ENCODE measurements at regions not wholly inside any gene's neighbourhood (a gene's known extent, or its start where the extent isn't known, plus 50 kb on each side); places are given as distances from the start of the nearest gene placed in this dataset.

GRCh38 chr5:84758008-84758407 lies 373.3 kb upstream of the EDIL3 start:
- no peak for TF ChIP-seq MXI1 (conservative IDR thresholded peaks at IDR 0.05; ENCODE audit: poor library complexity, severe bottlenecking)
- no peak for TF ChIP-seq CTCF (IDR thresholded peaks at IDR 0.05; ENCODE audit: poor library complexity, severe bottlenecking)
- no peak for TF ChIP-seq POLR2AphosphoS5 (IDR thresholded peaks at IDR 0.05)
- TF ChIP-seq EP300 (conservative IDR thresholded peaks at IDR 0.05; ENCODE audit: poor library complexity, severe bottlenecking) = no peak
- no peak for TF ChIP-seq TAF1 (IDR thresholded peaks at IDR 0.05; ENCODE audit: low read depth)
- no peak for TF ChIP-seq SMC3 (conservative IDR thresholded peaks at IDR 0.05; ENCODE audit: poor library complexity)
- no peak for TF ChIP-seq RAD21 (conservative IDR thresholded peaks at IDR 0.05)
- no peak for TF ChIP-seq REST (IDR thresholded peaks at IDR 0.05; ENCODE audit: borderline replicate concordance)
- no peak for TF ChIP-seq EZH2 (IDR thresholded peaks at IDR 0.05; ENCODE audit: borderline replicate concordance, insufficient read depth, low read length, poor library complexity, severe bottlenecking)
- Histone ChIP-seq H3K79me2 (replicated peaks; ENCODE audit: insufficient read depth, low read length) (no peaks in the 10 kb centered on the region), H3K4me3 (ENCODE audit: low read length) (no peak overlapping the region), H2AFZ (ENCODE audit: low read depth, low read length) (no peak overlapping the region), H3F3A (ENCODE audit: insufficient read depth, low read length, poor library complexity, severe bottlenecking) (no peaks in the 10 kb centered on the region), H3K9me2 (ENCODE audit: insufficient read depth, low read length) (no peaks in the 10 kb centered on the region), H3K9ac (ENCODE audit: low read length) (no peak overlapping the region), H3K9me3 (ENCODE audit: low read length) (no peaks in the 10 kb centered on the region), H3K36me3 (ENCODE audit: insufficient read depth, low read length) (no peaks in the 10 kb centered on the region), H3K4me2 (ENCODE audit: low read length) (no peak overlapping the region), H3K27me3 (ENCODE audit: insufficient read depth, low read depth, low read length) (no peaks in the 10 kb centered on the region), H4K20me1 (ENCODE audit: insufficient read depth) (no peaks in the 10 kb centered on the region), H3K27ac (ENCODE audit: low read length) (no peak overlapping the region)

- H3K9ac ChIP-seq (ENCODE audit: low read length) = no peak overlapping the region
- no peaks in the 10 kb centered on the region for H3K9me2 ChIP-seq (ENCODE audit: insufficient read depth, low read length)
- no peak overlapping the region for H2AFZ ChIP-seq (ENCODE audit: low read depth, low read length)
- no peak overlapping the region for H3K27ac ChIP-seq (ENCODE audit: low read length)
- H3K9me3 ChIP-seq (ENCODE audit: low read length) = no peaks in the 10 kb centered on the region
- H3K27me3 ChIP-seq (ENCODE audit: insufficient read depth, low read depth, low read length) = no peaks in the 10 kb centered on the region
- no peaks in the 10 kb centered on the region for H3K36me3 ChIP-seq (ENCODE audit: insufficient read depth, low read length)
- H4K20me1 ChIP-seq (ENCODE audit: insufficient read depth) = no peaks in the 10 kb centered on the region
- H3K4me3 ChIP-seq (ENCODE audit: low read length) = no peak overlapping the region
- H3K4me2 ChIP-seq (ENCODE audit: low read length) = no peak overlapping the region
- H3F3A ChIP-seq (ENCODE audit: insufficient read depth, low read length, poor library complexity, severe bottlenecking) = no peaks in the 10 kb centered on the region
- TF ChIP-seq RAD21 (conservative IDR thresholded peaks at IDR 0.05) (no peak), REST (IDR thresholded peaks at IDR 0.05; ENCODE audit: borderline replicate concordance) (no peak), POLR2AphosphoS5 (IDR thresholded peaks at IDR 0.05) (no peak)
- no peaks in the 10 kb centered on the region for H3K79me2 ChIP-seq (replicated peaks; ENCODE audit: insufficient read depth, low read length)
These were observed 368.1 kb upstream of the EDIL3 start for GRCh38 chr5:84752780-84753179.

Data from neural cell (in vitro differentiated cells).